ENCODE measurements at regions not wholly inside any gene's neighbourhood (a gene's known extent, or its start where the extent isn't known, plus 50 kb on each side); places are given as distances from the start of the nearest gene placed in this dataset.

- no peak for DNase-seq
Measured at GRCh38 chr2:71831193-71831577, 316.5 kb downstream of the CYP26B1 start.

- no peak for DNase-seq
Measured at GRCh38 chr2:71830497-71831192, 317.0 kb downstream of the CYP26B1 start.

DNA sequence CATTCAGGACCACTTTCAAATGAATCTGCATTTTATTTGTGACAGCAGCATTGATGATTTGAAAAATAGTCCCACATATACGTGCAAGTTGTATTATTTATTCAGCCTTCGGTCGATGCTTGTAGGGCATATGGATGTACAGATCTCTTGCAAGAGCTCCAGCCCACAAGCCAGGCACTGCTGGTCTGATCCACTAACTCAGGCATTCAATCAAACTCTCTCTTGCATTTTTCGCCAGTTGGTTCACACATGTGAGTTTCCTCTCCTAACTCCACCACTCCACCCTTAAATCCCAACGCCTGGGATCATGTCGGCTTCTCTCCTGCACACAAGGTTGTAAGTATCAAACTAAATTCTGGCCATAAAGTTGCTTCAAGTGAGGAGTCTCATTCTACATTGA is 318.7 kb downstream of the CYP26B1 start:
- DNase-seq = no peak

- DNase-seq = no peak
Measured at GRCh38 chr2:71827973-71828372, 319.7 kb downstream of the CYP26B1 start.

- no peak for DNase-seq
Measured at GRCh38 chr2:71827524-71827901, 320.1 kb downstream of the CYP26B1 start.

DNA sequence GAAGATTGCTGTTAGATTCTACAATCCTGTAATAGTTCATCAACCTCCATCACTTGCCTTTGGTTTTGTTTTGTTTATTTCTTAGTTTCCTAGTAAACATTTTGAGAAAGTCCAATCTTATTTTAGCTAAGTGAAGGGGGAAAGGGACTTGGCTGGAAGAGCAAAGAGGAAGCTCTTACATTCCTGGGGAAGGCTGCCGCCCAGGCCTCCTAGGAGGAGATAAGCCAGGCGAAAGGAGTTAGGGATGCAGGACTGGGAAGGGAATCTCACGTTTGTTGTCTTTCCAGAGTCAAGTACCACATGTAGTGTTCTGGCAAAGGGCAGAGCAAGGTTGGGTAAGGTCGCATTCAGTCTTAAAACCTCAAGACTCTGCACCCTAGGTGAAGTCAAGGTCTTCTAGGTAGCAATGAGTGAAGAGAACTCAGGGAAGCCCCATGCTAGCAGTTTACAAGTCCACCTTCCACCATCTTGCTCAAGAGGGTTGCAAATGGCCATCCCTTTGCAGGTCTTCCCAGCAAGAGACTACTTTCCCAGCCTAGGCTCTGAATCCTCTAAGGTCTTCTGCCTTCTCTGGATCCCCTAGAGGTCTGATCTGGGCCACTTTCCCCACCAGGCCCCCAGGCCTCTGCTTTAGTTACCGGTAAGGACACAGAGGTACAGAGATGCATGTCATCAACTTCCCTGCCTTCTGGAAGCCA is 320.7 kb downstream of the CYP26B1 start:
- no peak for DNase-seq

DNA sequence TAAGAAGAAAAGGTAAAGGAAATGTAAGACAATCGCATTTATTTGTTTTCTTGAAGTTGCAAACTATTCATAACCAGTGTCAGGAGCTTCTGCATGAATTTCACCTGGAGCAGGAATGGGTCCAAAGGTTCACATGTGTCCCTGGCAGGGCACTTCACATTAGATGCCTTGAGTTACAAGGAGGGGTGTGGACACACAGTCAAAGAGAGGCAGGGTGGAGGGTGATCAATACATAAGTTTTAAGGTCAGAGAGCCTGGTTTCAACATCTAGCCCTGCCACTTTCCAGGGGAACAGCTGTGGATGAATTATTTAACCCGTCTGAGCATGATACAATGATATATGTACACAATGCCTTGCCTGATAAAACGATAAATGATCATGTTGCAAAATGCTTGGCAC is 321.4 kb downstream of the CYP26B1 start:
- DNase-seq = no peak

DNA sequence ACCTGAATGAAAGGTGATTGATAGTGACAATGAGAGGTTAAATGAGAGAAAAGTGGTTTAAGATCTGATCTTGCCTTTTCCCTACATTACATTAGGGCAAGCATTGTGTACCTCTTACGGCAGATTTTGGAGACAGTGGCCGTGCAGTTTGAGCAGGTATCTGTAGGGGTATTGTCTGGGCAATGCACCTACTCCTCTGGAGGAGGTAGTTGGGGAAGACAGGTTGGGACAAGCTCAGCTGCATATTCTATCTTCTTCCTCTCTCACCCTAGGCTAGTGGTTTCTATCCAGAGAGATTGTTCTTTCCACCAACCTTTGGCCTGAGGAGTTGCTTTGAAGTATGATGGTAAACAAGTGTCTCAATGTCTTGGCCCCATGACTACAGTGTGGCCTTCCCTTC is 323.2 kb downstream of the CYP26B1 start:
- DNase-seq = no peak

- no peak for DNase-seq
Measured at GRCh38 chr2:71823526-71823925, 324.1 kb downstream of the CYP26B1 start.

- DNase-seq = no peak
Measured at GRCh38 chr2:71822463-71822862, 325.2 kb downstream of the CYP26B1 start.

GRCh38 chr2:71821856-71822255 is 325.8 kb downstream of the CYP26B1 start:
- DNase-seq = no peak

- DNase-seq = no peak
Measured at GRCh38 chr2:71816815-71817214, 330.8 kb downstream of the CYP26B1 start.

DNA sequence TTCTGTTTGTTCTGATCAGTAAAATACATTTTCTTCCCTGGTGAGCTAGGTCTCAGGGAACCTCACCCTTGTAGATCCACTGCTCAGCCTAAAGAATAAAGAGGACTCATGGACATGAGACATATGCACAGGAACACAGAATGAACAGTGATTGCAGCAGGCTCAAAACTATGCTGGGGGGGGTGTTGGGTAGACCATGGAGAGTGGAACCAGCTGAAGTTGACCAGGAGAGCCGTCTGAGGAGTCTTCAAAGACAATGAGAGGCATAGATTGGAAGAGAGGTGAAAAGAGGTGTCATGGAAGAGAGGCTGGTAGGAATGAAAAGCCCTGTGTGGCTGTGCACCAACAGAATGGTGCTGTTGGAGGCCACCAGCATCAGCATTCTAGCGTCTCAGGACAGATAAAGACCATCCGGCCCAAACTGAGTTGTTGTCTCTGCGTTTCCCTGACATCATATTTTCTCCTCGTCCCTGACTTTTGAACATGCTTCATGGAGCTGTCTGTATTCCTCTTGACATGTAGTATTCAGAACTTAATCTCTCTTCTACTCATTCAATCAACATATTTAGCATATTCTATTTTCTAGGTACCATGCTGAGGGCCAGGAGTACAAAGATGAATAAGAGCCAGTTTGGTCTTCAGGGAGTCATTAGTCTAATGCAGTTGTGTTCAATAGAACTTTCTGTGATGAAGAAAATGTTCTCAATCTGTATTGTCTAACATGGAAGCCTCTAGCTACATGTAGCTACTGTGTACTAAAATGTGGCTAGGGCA is 331.8 kb downstream of the CYP26B1 start:
- no peak for DNase-seq

GRCh38 chr2:71814885-71815284 is 332.8 kb downstream of the CYP26B1 start:
- no peak for DNase-seq

DNA sequence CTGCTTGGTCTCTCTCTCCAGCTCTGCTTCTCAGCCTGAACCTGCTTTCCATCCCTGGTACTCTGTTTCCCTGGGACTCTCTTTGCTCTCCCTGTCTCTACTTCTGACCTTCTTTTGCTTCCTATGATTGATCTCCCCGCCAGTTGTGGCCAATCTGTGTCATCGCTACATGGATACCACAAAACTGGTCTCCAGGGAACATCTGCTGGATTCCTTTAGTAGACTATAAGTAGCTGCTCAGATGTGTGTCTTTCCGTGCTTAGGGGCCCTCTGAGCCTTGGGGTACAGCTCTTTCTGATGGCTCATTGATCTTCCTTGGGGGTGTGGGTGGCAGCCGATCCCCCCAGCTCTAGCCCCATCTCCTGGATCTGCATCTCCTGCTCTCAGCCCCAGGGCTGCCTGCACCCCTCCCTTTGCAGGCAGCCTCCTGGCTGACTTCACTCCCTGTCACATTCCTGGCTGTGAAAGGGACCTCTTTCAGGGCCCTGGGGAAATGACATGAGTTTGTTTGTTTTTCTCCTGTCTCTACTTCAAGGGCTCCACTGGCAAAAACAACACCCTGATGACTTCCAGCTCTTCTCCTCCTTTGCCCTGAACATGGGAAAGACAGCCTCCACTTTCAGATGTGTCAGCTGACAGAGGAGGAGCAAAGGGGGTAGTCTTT is 333.7 kb downstream of the CYP26B1 start:
- peak; percentile 54 for DNase-seq

DNA sequence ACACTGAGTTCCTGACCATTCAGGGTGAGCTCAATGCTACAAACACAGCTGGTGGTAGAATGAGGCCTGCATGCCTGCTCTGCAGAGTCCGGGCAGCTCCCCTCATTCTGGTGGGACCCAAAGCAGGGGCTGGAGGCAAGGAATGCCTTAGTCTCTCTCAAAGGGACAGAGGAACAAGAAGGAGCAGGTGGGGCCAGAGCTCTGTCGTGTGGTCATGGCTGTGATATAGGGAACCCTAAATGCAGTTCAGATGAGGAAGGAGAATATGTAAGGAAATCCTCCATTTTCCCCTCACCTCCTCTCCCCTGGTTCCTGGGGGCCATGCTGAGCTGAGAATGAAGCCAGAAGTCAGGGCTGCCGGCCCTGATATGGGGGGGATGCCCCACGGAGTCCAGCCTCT is 334.3 kb downstream of the CYP26B1 start:
- DNase-seq = no peak

DNA sequence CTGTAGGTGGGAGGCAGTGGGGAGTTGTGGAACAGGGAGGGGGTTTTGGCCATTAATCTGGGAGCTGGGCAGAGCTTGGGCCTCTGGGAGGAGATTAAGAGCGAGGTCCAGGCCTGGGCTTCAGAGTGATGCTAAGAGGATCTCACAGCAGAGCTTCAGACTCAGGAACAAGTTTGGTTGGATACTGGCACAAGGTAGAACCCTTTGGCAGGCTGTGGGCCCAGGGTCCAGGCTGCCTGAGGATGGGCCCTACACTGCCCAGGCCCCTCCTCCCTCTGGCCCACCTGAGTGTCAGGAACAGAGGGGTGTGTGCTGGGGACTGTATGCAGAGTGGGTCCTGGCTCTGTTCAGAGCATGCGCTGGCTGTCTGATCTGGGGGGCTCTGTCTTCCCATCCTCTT is 334.9 kb downstream of the CYP26B1 start:
- DNase-seq = no peak

DNA sequence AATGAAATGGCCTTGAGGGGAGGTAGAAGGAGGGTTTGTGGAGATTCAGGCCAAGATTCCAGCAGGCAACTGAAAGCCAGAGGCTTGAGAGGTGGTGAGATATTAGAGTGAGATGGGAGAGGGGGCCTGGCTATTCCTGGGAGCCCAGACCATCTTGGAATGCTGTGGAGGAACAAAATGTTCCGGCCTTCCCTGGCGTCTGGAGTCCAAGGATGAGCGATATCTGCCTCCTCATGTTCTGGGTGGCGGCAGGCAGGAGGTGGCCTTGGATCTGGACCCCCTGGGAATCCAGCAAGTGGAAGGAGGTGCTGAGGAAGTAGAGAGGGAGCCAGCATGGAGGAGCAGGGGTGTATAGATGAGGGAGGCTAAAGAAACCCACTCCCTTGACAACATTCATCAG is 335.9 kb downstream of the CYP26B1 start:
- DNase-seq = no peak

- DNase-seq = no peak
Measured at GRCh38 chr2:71811157-71811556, 336.5 kb downstream of the CYP26B1 start.

- no peak for DNase-seq
Measured at GRCh38 chr2:71807581-71808451, 339.8 kb downstream of the CYP26B1 start.

- DNase-seq = no peak
Measured at GRCh38 chr2:71806432-71806831, 341.2 kb downstream of the CYP26B1 start.

DNA sequence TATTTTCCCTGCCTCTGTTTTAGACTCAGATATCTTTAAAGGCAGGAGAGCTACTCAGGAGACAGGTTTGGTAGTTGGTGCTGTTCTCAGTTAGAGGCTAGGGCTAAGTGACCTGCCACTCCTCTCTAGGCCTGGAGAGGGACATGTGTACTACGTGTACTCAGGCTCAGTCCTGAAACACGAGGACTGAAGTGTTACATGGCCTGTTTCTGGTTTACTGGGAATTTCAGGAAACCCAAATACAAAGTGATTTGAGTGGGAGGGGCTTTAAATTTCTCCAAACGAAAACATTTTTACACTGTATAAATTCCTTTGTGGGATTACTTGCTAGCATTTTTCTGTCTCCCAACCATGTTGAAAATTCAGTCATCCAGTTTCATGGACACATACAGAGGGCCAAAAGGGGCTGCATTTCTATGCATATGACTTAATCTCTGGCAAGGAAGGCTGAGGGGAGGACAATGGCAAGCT is 343.3 kb downstream of the CYP26B1 start:
- no peak for DNase-seq

Measured in NCI-H510A treated with DMSO at 0.1 percent for 48 hours (cell line).